HCT116 (cell line): ENCODE measurements at regions not wholly inside any gene's neighbourhood (a gene's known extent, or its start where the extent isn't known, plus 50 kb on each side); places are given as distances from the start of the nearest gene placed in this dataset.

Source experiments
- ATAC-seq: fragments of 200-7000 bp; cut with Tn5 transposase; 2 replicates; pipeline ENCODE4 v1.9.1; 2020; ENCODE audit warnings: mild to moderate bottlenecking, moderate library complexity
- BruUV-seq: library from RNA; stranded (reverse); fragments of 400-500 nt; replicated peaks from 2 replicates; lab custom pipeline; 2021; lab: Mats Ljungman, UMichigan
- CTCF ChIA-PET: fragments of 300-600 bp; sonication (Branson Sonifier 250); formaldehyde crosslinking; loops from one replicate; lab custom pipeline; 2021; ENCODE audit warnings: antibody characterized with exemption; lab: Charles Lee
- POLR2A ChIA-PET: fragments of 300-600, 350-600 bp; sonication (Branson Sonifier 250); formaldehyde crosslinking; loops from one replicate; lab custom pipeline; 2021; ENCODE audit warnings: antibody characterized with exemption; lab: Charles Lee
- RAD21 ChIA-PET, 2 experiments: fragments of 300-600 bp; sonication (Branson Sonifier 250); formaldehyde crosslinking; loops; one replicate each; lab custom pipeline; 2023; ENCODE audit warnings: low total read pairs in 2 of 2; ENCODE audit not compliant: uncharacterized antibody in 2 of 2, unreplicated experiment in 2 of 2, low non-redundant PET in 1 of 2; lab: Charles Lee
- DNase-seq: peaks from one replicate; pipeline ENCODE4 v3.0.0-alpha.2; 2010; ENCODE audit warnings: low read depth, low spot score
- H2AFZ ChIP-seq: fragments of 200-600 bp; shearing (Covaris generic), sonication (generic); 2 replicates; pipeline ENCODE4 v1.6.1; 2017; ENCODE audit warnings: low read depth, mixed run types, mixed read lengths, antibody characterized with exemption, low read length; ENCODE audit not compliant: poor library complexity, severe bottlenecking
- H3K27ac ChIP-seq: 2 replicates; pipeline ENCODE4 v1.5.1; 2012; ENCODE audit warnings: low read depth, low read length
- H3K27me3 ChIP-seq: fragments of 200-600 bp; sonication (generic); 2 replicates; pipeline ENCODE4 v1.6.1; 2016; ENCODE audit warnings: mixed run types, low read length, mixed read lengths; ENCODE audit not compliant: insufficient read depth
- H3K36me3 ChIP-seq, 2 experiments: fragments of 200-500 bp in 1 of 2; fragments of 200-600 bp in 1 of 2; sonication (Bioruptor generic) in 1 of 2; sonication (generic) in 1 of 2; 2 replicates each; pipeline versions ENCODE4 v1.5.1 to v1.6.1; 2014 to 2016; ENCODE audit warnings: low read length in 2 of 2, inconsistent platforms in 1 of 2, mixed read lengths in 1 of 2, mixed run types in 1 of 2; ENCODE audit not compliant: insufficient read depth in 2 of 2, control insufficient read depth in 1 of 2
- H3K4me1 ChIP-seq, 2 experiments: fragments of 200-600 bp in 1 of 2; sonication (generic) in 1 of 2; 2 replicates each; pipeline versions ENCODE4 v1.5.1 to v1.6.1; 2012 to 2017; ENCODE audit warnings: low read length in 2 of 2, inconsistent platforms in 1 of 2, mild to moderate bottlenecking in 1 of 2, mixed read lengths in 1 of 2, mixed run types in 1 of 2, moderate library complexity in 1 of 2; ENCODE audit not compliant: insufficient read depth in 2 of 2, control insufficient read depth in 1 of 2
- H3K4me2 ChIP-seq: fragments of 200-600 bp; sonication (generic); 2 replicates; pipeline ENCODE4 v1.6.1; 2017; ENCODE audit warnings: mixed run types, low read length, mixed read lengths
- H3K4me3 ChIP-seq, 2 experiments: fragments of 200-600 bp in 1 of 2; sonication (generic) in 1 of 2; replicated peaks in 1 of 2; 2 replicates each; pipeline ENCODE4 v1.5.1; 2011 to 2016; ENCODE audit warnings: low read length in 2 of 2, control low read depth in 1 of 2, low read depth in 1 of 2, mild to moderate bottlenecking in 1 of 2, mixed read lengths in 1 of 2, mixed run types in 1 of 2
- H3K79me2 ChIP-seq: fragments of 200-600 bp; sonication (generic); 2 replicates; pipeline ENCODE4 v1.6.1; 2017; ENCODE audit warnings: mild to moderate bottlenecking, mixed run types, low read length, moderate library complexity, mixed read lengths; ENCODE audit not compliant: insufficient read depth
- H3K9ac ChIP-seq: fragments of 200-600 bp; sonication (generic); 2 replicates; pipeline ENCODE4 v1.6.1; 2016; ENCODE audit warnings: low read length, mixed read lengths
- H3K9me2 ChIP-seq: fragments of 200-600 bp; sonication (generic), shearing (Covaris generic); 2 replicates; pipeline ENCODE4 v1.6.1; 2017; ENCODE audit warnings: mixed run types, mild to moderate bottlenecking, moderate library complexity; ENCODE audit not compliant: insufficient read depth
- H3K9me3 ChIP-seq, 2 experiments: fragments of 200-500 bp in 1 of 2; fragments of 200-600 bp in 1 of 2; sonication (Bioruptor generic) in 1 of 2; sonication (generic) in 1 of 2; 2 replicates each; pipeline ENCODE4 v1.6.1; 2014 to 2017; ENCODE audit warnings: low read length in 2 of 2, mixed read lengths in 2 of 2, inconsistent platforms in 1 of 2, low read depth in 1 of 2, mild to moderate bottlenecking in 1 of 2, mixed run types in 1 of 2, moderate library complexity in 1 of 2; ENCODE audit not compliant: control insufficient read depth in 1 of 2, insufficient read depth in 1 of 2
- H4K20me1 ChIP-seq: fragments of 200-600 bp; sonication (generic), shearing (Covaris generic); 2 replicates; pipeline ENCODE4 v1.6.1; 2017; ENCODE audit warnings: mixed run types, mild to moderate bottlenecking, moderate library complexity; ENCODE audit not compliant: insufficient read depth
- ATF3 ChIP-seq: IDR thresholded peaks from 2 replicates; pipeline ENCODE4 v1.6.1; 2012
- CBX3 ChIP-seq: IDR thresholded peaks from 2 replicates; pipeline ENCODE4 v1.6.1; 2012; ENCODE audit warnings: low read depth
- CEBPB ChIP-seq: IDR thresholded peaks from 2 replicates; pipeline ENCODE4 v1.6.1; 2012; ENCODE audit warnings: low read depth
- CTCF ChIP-seq, 3 experiments: fragments of 200-600 bp in 1 of 3; sonication (generic) in 1 of 3; IDR thresholded peaks in 2 of 3; conservative IDR thresholded peaks in 1 of 3; 2 replicates each; pipeline ENCODE4 v1.5.1; 2012 to 2017; ENCODE audit warnings: low read depth in 2 of 3, low read length in 2 of 3, antibody characterized with exemption in 1 of 3, borderline replicate concordance in 1 of 3, control low read depth in 1 of 3, mild to moderate bottlenecking in 1 of 3, mixed read lengths in 1 of 3, mixed run types in 1 of 3, moderate library complexity in 1 of 3; ENCODE audit not compliant: insufficient read depth in 1 of 3
- ELF1 ChIP-seq: IDR thresholded peaks from 2 replicates; pipeline ENCODE4 v1.6.1; 2012; ENCODE audit warnings: low read depth, borderline replicate concordance
- EZH2phosphoT487 ChIP-seq: fragments of 200-600 bp; IDR thresholded peaks from 2 replicates; pipeline ENCODE4 v1.6.1; 2018; ENCODE audit warnings: antibody characterized with exemption, borderline replicate concordance
- FOSL1 ChIP-seq: IDR thresholded peaks from 2 replicates; pipeline ENCODE4 v1.6.1; 2012; ENCODE audit warnings: low read depth
- JUND ChIP-seq: IDR thresholded peaks from 2 replicates; pipeline ENCODE4 v1.6.1; 2012
- MAX ChIP-seq: IDR thresholded peaks from 2 replicates; pipeline ENCODE4 v1.6.1; 2012
- POLR2A ChIP-seq: IDR thresholded peaks from 2 replicates; pipeline ENCODE4 v1.7.0; 2011; ENCODE audit warnings: borderline replicate concordance; ENCODE audit not compliant: insufficient read depth, insufficient read length; ENCODE audit errors: extremely low read depth
- POLR2AphosphoS5 ChIP-seq: IDR thresholded peaks from 2 replicates; pipeline ENCODE4 v1.6.1; 2011; ENCODE audit warnings: mild to moderate bottlenecking, low read depth, low read length, moderate library complexity
- RAD21 ChIP-seq: IDR thresholded peaks from 2 replicates; pipeline ENCODE4 v1.6.1; 2012; ENCODE audit warnings: low read depth, mild to moderate bottlenecking
- SIN3A ChIP-seq: IDR thresholded peaks from 2 replicates; pipeline ENCODE4 v1.6.1; 2012; ENCODE audit warnings: low read depth
- TCF7L2 ChIP-seq: IDR thresholded peaks from 2 replicates; pipeline ENCODE4 v1.7.0; 2011; ENCODE audit warnings: borderline replicate concordance, inconsistent platforms; ENCODE audit not compliant: insufficient read depth, insufficient read length; ENCODE audit errors: extremely low read depth
- YY1 ChIP-seq: IDR thresholded peaks from 2 replicates; pipeline ENCODE4 v1.6.1; 2011; ENCODE audit warnings: low read length, low read depth, moderate library complexity, mild to moderate bottlenecking; ENCODE audit not compliant: insufficient replicate concordance; ENCODE audit errors: extremely low read depth
- ZBTB33 ChIP-seq: IDR thresholded peaks from 2 replicates; pipeline ENCODE4 v1.6.1; 2011; ENCODE audit warnings: mild to moderate bottlenecking, low read length, moderate library complexity; ENCODE audit not compliant: insufficient replicate concordance; ENCODE audit errors: extremely low read depth
- ZFX ChIP-seq: fragments of 450-650 bp; IDR thresholded peaks from 2 replicates; pipeline ENCODE4 v1.6.1; 2017
- intact Hi-C: fragments of 100-400 bp; cut with micrococcal nuclease; formaldehyde crosslinking; loops from 2 replicates; pipeline ENCODE4 v1.10.0; 2022

GRCh38 chr5:120012431-120012830 lies 383.1 kb downstream of the FAM170A start:
- Histone ChIP-seq H3K36me3 (no peaks in the 10 kb centered on the region), H3K4me2 (no peak overlapping the region), H3K27me3 (no peaks in the 10 kb centered on the region), H3K9me2 (no peaks in the 10 kb centered on the region), H3K9ac (no peak overlapping the region), H3K9me3 (no peaks in the 10 kb centered on the region), H2AFZ (no peak overlapping the region), H3K79me2 (no peaks in the 10 kb centered on the region), H3K27ac (no peak overlapping the region), H3K4me1 (peaks cover 0 to 2% of the 10 kb centered on the region in 2 experiments; a peak in 1 of 4 replicates), H4K20me1 (no peaks in the 10 kb centered on the region), H3K4me3 (no peak overlapping the region)
- intact Hi-C loops = no loop called here
- ChIA-PET POLR2A (no interaction called here), RAD21 (no interaction called here), CTCF (no interaction called here)
- BruUV-seq = no TSS peak
- DNase-seq (no peak), ATAC-seq (no peak)
- TF ChIP-seq SIN3A (no peak), CBX3 (no peak), ELF1 (no peak), CEBPB (no peak), POLR2AphosphoS5 (no peak), ZBTB33 (no peak), ZFX (no peak), RAD21 (no peak), TCF7L2 (no peak), FOSL1 (no peak), MAX (no peak), ATF3 (no peak), EZH2phosphoT487 (no peak), YY1 (no peak), POLR2A (no peak), CTCF (IDR thresholded peaks at IDR 0.05 in 2 of 3, conservative IDR thresholded peaks at IDR 0.05 in 1 of 3; ENCODE audit: borderline replicate concordance in 1 of 3, insufficient read depth in 1 of 3, low read depth in 2 of 3, low read length in 2 of 3) (no peak), JUND (no peak)
